ENCODE measurements at regions not wholly inside any gene's neighbourhood (a gene's known extent, or its start where the extent isn't known, plus 50 kb on each side); places are given as distances from the start of the nearest gene placed in this dataset.
"Not testable (repeated sequence)": the region's sequence is repeated elsewhere in the genome, so short reads cannot be mapped to it uniquely, and the experiment has no call there.

DNA sequence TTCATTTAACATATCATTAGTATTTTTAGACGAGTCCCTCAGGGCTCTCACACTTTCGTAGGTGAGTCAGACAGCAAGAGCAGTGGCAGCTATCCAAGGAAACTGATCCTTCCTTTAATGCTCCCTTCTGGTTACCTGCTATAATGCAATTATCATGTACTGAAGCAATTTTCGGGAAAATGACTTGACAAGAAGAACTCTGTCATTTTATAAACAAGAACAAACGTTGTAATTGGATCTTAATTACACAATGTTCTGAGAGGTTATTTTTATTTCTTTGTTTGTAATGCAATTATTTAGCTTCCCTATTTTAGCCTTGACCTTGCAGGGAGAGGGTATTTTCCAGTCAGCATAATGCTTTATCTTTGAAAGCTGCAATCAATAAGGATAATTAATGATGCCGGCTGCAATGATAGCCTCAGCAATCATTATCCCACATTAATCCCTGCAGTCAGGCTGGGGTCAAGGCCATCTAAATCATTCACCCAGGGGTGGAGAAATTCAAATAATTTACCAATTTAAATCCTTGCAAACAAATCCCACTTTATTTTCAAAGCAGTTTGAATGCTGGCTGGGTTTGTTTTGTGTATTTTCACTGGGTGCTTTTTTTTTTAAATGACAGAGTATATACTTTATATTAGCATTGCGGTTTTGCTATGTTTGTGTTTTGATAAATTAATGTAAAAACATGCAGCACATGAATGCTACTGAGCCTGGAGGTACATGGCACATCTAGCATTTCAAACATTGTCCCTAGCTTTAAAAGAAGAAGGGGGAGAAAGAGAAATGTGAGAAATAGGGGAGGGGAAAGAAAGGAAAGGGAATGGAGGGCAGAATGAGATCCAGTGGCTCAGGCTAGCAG lies 249.9 kb downstream of the SHOX2 start:
- no peak for DNase-seq

DNA sequence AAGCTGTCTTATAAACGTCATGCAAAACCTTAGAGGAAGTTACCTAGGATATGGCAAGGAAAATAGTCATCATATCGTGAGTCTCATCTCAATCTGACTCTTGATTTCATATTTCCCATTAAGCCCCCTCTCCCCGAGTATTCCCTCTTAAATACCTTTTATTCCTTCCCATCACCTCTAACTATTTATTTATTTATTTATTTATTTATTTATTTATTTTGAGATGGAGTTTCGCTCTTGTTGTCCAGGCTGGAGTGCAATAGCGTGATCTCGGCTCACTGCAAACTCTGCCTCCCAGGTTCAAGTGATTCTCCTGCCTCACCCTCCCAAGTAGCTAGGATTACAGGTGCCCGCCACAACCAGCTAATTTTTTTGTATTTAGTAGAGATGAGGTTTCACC lies 260.4 kb downstream of the SHOX2 start:
- not testable (repeated sequence) for DNase-seq

DNA sequence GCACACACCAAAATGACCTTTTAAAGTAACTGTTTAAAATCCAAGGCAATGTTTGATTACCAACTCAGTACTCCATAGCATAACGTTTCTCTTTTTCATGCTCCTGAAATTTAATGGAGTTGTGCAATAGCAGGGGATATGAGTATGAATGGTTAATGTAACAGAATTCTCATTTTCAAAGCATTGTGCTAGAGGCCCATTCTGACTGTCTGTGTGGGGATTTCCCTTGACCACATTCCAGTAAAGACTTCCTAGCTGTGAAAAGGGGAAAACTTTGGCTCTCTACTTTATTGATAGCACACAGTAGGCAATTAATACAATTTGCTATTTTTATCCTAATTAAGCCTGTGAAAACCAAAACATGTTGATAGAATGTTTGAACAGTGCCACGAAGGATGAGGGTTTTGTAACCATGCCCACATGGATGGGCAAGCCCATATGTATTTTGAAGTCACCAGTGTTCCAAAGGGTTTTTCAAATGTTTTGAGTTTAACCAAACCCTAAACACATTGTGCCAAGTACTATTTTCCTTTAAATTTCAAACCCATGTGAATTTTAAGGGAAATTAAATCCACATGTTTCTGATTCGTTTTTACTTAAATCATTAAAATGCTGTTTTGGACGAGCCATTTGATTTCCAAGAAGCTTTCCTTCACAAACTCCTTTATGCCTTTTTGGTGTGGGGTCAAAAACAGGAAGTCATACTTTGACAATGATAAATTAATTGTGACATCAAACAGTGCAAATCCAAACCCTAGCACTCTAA lies 261.2 kb downstream of the SHOX2 start:
- DNase-seq = no peak

DNA sequence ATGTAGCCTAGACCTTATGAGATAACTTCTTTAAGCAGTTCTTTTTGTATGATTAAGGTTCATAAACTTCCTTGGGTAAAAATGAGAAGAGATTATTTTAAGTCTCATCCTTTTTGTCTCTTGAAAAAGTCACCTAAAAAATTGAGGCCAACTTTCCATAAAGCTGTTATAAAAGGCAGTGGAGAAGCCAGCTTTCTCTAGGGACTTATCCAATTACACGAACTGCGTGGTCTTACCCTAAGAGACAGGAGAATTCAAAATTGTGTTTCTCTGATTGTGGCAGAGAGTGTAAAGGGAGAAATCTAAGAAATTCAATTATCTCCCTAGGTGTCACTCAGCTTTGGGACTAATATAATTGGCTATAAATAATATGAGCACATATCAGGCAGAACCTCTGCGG lies 262.0 kb downstream of the SHOX2 start:
- DNase-seq = no peak

DNA sequence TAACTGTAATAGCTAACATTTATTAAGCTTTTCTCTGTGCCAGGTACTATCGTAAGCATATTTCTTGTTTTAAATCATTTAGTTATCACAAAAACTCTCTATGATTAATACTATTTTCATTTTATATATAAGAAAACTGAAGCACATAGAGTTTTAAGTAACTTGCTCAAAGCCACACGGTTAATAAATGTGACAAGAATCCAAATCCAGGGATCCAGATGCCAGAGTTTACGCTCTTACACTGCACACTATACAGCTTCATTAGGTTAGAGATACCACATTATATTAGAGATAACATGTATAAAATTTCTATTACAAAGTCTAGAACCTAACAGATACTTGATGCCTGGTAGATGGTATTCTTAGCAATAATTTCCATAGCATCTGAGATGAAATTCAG lies 265.2 kb downstream of the SHOX2 start:
- DNase-seq = no peak

DNA sequence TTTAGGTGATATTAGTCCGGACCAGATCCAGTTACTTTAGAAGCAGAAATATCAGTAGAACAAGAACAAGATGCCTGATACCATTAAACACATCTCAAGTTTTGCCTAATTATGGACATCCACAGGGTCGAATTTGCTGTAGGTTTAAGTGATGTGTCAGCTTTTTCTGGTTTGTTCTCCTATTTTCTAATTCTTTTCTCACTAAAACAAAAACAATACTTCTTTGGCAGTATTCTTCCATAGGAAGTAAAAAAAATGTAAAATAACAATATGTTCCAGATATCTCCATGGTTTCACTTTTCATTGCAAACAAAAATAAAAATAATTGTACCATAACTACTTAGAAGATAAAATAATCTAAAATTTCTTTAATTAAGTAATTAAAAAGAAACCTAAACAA lies 265.7 kb downstream of the SHOX2 start:
- DNase-seq = no peak

DNA sequence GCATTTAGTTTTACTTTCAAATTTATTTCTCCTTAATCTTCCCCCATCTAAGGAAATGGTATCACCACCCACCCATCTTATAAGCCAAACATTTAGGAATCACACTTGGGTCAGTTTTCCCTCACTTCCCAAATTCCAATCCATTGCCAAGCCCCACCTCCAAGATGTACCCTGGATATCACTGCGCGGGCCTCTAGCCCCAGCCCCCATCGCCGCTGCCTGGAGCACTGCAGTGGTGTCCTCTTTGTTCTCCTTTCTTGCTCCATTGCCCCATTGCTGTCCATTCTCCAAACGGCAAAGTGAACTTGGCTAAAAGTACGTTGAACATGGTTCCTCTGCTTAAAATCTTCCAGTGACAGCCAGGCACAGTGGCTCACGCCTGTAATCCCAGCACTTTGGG lies 267.8 kb downstream of the SHOX2 start:
- DNase-seq = no peak

DNA sequence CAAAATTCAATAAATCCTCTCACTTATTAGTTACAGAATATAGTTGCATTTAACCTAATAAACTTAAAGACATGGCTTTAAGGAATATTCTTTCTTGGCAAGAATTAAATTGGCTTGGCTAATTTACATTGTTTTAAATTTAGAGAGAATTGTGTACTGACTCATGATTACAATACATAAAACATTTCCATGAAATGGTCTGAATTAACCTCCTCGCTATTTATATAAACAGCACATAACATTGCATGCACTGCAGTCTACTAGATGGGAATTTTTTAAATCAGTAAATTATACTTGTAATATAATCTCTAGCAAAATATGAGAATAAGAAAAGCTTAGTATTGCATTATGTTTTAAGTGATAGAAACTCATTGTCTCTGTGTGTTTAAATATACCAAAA lies 268.9 kb downstream of the SHOX2 start:
- no peak for DNase-seq

DNA sequence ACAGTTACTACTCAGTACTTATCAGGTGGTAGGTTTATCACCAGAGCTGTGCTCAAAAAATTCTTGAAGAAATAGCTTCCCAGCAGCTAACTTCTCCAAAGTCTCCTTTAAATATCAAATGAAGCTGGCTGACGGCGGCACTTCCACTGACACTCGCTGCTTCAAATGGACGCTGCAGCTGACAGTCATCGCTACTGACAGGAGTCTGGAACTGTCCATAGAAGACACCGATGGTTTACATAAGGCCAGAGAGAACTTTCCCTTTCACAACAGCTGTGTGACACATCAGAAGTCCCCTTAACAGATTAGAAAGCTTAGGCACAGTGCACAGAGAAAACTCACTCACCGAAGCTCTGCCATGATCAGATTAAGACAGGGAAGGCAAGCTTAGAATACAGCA lies 270.2 kb downstream of the SHOX2 start:
- DNase-seq = no peak

DNA sequence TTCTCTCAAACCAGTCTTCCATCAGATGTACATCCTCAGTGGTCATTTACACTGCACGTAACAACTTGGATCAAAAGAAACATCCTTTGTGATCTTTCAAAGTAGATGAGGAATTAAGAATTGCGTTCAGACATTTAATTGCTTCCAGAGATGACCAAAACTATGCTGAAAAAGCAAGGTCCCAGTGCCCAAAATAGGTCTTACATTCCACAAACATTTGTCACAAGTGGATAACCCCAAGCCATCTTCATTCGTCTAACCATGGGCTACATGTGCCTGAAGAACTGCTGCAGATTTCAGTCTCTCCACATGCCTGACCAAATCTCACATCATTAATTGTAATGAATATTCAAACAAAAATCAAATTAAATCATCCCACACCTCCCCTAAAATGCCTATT lies 273.6 kb downstream of the SHOX2 start:
- no peak for DNase-seq

DNA sequence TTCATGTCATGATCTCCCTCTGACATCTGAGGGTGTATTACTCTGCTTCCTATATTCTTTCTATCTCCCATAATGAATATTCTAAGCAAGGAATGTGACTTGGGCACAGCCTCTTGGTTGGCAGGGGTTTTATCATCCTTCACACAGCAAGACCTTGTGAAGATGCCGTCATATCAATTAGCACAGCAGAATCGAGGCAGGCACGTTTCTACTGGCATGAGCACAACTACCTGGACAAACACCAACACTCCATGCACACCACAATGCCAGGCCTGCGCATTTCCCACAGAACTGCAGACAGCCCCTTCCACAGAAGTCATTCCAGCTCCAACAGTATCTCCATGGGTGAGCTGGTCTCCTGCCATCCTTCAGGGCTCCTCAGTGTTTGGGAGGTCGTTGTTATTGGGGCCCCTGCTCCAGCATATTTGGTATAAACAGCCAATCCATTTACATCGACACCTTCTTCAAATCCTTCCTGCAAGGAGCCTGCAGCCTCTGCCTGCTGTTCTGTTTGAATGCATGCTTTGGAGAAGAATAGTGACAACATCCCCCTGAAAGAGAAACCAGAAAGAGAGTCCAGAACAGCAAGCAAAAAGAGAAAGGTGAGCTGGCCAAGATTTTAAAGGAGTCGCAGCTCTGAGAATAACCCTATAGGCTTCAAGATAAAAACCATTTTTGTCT lies 275.5 kb downstream of the SHOX2 start:
- no peak for DNase-seq

DNA sequence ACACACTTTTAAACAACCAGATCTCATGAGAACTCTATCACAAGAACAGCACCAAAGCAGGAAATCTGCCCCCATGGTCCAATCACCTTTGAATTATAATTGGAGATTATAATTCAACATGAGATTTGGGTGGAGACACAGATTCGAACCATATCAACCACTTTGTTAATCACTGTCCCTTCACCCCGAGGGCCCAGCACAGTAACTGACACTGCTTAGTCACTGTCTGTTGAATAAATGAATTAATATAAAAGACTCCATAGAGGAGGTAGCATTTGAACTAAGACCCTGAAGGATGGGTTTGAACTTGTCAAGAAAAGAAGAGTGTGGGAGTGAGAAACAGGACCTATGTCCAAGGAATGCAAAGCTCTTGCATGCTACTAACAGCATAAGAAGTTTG lies 276.4 kb downstream of the SHOX2 start:
- DNase-seq = no peak

DNA sequence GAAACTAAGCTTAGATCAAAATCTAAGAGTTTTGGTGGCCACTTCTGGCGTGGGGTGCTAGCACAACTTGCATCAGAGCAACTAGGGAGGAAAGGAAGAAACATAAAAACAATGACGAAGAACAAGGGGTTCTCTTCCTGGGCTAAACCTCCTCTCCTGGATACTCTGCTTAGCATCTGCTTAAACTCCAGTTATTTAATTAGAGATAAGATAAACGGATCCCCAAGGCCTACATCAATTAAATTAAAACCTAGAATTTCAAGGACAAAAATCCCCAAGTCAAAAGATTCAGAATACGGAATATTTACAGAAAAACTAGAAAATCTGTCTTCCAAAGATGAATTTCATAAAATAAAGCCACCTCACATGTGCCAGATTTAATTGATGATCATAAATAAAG lies 281.9 kb downstream of the SHOX2 start:
- no peak for DNase-seq

DNA sequence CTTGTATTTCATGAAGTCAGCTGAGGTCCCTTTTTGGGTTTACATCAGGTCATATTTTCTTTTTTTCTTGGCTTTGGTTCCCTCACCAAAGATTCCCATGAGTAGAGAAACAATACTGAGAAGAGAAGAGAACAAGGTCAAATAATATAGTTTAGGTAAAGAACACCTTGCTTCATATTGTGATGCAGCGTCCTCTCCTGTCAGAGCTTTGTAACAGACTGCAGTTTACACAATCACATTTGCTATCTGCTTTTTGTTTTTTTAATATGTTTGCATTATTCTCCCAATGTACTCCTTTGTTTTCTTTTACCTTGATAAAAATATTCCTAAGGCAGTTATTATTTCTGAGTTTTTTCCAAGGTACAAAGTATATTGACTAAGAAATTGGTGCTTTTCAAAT lies 283.2 kb downstream of the SHOX2 start:
- no peak for DNase-seq

DNA sequence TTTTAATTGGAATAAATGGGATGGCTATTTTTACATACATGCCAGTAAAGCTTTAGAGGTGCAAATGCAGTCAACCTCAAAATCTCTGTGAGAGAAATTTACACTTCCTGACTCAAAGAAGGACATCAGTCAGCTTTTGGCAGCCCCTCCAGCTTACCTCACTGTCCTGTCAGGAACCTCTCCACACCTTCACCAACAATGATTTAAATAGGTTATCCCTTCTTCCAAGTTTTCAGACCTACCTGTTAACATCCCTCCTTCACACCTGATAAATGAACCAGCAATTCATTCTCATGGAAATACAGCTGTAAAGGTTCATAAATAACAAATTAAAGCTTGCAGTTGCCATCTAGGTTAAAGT lies 286.1 kb downstream of the SHOX2 start:
- DNase-seq = no peak

DNA sequence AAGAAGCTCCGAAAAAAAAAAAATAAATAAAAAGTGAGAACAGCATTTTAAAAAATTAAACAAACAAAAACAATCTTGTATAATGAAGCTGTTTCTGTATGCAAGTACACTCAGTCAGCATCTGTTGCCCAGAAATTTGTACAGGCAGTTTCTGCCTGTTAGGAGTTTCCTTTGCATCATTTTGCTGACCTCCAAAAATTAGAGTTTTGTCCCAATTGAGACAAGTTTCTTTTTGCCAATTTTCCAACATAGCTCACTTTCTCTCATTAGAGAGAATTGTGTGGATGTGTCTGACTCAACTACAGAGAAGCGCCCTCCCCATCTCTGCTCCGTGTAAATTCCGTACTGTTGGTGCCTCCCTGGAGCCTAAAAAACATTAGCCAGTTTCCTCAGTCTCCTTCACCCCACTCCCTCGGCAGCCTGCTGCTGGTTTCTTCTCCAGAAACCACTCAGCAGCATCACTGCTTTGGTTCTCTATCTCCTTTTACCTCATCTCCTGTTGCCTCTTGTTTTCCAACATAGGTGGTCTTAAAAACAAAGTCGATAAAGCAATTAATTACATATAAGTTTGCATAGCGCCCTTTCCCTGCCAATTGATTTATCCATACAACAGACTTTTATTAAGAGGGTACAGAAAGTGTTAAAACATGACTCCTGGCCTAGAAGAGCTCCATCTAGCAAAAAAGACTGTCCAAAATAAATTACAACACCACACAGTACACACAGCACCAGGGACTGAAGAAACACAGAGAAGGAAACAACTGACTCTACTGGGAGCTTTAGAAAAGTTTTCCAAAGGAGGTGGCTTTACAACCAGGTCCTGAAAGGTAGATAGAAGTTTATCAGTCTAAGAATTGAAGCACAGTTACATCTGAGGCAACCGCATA lies 286.7 kb downstream of the SHOX2 start:
- no peak for DNase-seq

DNA sequence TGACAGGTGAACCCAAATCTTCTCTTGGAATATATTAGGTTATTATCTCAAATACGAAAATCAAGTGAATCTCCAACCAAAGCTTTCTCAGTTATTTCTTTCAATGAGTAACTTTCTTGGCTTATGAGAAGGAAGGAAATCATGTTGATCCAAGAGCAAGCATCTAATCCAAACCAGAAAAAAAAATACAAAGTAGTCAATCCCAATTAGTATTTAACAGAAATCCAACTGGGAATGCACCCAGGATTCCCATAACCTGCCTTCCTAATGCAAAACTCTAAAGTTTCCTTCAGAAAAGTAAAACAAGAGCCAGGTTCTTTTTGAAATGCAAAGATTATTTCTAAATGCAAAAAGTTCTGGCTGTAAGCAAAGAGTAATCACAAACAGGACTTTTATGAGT lies 289.3 kb downstream of the SHOX2 start:
- DNase-seq = no peak

DNA sequence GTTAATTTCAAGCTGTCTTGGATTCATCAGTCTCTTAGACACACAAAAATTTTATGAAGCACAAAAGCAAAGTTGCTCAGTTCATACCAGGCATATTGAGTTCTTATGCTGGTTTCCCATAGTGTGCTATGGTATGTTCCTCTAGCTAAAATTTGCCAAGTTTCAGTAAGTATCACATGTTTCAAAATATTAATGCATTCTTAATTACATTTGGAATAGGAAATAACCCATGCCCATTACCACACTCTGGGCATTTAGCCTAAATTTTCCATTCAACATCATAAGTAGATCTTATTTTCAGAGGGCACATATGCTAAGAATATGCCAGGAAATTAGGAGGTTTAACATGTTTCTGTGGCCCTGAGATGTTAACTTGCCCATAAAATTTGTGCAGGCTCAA lies 289.9 kb downstream of the SHOX2 start:
- DNase-seq = no peak

DNA sequence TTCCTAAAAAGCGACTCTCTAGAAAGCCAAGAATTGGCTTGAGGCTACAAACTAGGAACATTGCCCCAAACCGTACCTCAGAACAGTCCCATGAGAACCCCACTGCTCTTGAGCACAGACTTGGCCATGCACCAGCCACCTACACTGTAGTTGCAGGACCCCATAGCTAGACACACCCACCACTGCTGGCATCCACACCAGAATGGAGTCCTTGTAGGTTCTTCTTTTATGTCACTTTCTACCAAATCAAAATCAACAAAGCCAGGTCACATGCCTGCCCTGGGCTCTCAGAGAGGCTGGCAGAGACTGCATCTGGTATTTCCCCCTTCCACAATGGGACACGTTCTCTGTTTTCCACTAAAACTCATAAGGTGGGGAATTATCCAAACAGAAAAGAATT lies 290.5 kb downstream of the SHOX2 start:
- no peak for DNase-seq

DNA sequence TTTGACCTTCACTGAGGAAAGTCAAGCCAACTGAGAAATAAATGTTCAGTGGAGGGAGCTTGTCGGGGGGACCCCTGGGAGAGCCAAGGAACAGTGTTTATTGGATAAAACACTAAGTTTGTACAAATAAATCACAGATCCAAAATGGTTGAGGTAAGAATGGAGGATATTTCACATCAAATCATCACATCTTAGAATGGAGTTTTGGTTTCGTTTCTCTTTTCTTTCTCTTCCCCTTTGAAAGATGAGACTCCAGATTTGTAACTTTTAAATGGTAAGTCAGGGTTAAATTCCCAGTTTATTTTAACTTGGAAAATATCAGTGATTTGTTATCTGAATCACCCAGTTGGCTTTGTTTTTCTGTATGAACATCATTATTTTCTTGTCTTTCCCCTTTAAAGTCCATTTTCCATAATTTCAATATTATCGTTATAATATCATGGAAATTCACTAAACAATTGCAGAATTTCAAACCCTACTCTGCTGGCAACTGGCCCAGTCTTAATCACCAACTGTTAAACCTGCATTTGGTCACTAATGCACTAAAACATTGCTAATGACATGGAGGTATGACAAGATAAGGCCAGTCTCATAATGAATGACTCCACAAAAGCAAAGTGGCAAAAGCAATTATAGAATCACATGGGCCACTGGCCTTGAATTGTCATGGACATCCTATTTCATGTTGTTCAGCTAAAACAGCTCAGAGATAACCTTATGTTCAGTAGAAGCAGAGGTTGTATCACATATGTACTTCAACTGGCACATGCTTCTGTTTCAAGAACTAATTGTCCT lies 295.1 kb downstream of the SHOX2 start:
- no peak for DNase-seq

DNA sequence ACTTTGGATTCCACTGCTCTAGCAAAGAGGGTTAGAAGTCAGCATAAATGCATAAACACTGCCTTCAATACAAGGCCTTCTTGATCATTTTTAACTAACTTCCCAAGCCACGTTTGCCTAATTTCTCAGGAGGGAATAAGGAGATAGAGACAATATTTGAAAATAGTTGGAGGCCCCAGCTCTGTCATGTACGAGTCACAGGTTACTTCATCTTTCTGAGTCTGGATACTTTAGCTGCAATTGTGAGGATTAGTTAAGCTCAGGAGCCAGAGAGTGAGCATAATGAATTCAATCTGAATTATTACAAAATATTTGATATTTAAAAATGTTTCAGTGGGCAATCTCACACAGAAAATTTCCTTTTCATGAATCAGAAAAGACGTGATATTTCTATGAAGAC lies 298.9 kb downstream of the SHOX2 start:
- no peak for DNase-seq

DNA sequence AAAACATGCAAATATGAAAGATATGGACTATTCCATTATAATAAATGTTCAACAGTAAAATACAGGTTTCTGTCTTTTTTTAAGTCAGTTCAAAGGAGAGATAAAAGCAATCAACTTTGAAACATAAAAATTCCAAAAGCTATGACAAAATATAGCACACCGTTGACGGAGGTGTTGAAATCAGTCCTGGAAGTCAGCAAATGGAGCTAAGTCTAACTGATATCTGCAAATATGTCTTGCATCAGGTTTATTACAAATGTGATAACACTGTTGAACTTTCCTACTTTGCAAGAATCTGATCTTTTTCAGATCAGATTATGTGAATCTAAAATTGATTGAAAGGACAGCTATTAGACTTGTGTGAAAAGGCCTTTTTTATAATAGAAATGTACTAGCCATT lies 300.7 kb downstream of the SHOX2 start:
- DNase-seq = no peak
